Lung (tissue), 11 donors: ENCODE measurements at regions not wholly inside any gene's neighbourhood (a gene's known extent, or its start where the extent isn't known, plus 50 kb on each side); places are given as distances from the start of the nearest gene placed in this dataset.

Experiments used
- ATAC-seq: fragments of 200-7000 bp; cut with Tn5 transposase; one replicate; pipeline ENCODE4 v1.9.1; 2020; ENCODE audit warnings: moderate number of reproducible peaks; ENCODE audit not compliant: insufficient read depth, low FRiP score
- DNase-seq, 3 donors: peaks; one replicate each; pipeline ENCODE4 v3.0.0-alpha.2; 2013 to 2017
- H3K27ac ChIP-seq, 2 donors: one replicate each; pipeline ENCODE4 v1.5.1; 2013; ENCODE audit warnings: mild to moderate bottlenecking in 2 of 2, moderate library complexity in 2 of 2, control low read depth in 1 of 2, inconsistent platforms in 1 of 2, low read depth in 1 of 2, low read length in 1 of 2
- H3K27me3 ChIP-seq, 3 donors: one replicate each; pipeline ENCODE4 v1.5.1; 2013; ENCODE audit warnings: low read length in 2 of 3; ENCODE audit not compliant: control insufficient read depth in 3 of 3, insufficient read depth in 3 of 3
- H3K36me3 ChIP-seq, 4 donors: one replicate each; pipeline ENCODE4 v1.5.1; 2013; ENCODE audit warnings: low read length in 4 of 4, mild to moderate bottlenecking in 1 of 4, moderate library complexity in 1 of 4; ENCODE audit not compliant: control insufficient read depth in 4 of 4, insufficient read depth in 4 of 4
- H3K4me1 ChIP-seq, 5 donors: one replicate each; pipeline ENCODE4 v1.5.1; 2013; ENCODE audit warnings: low read length in 5 of 5, mild to moderate bottlenecking in 2 of 5, moderate library complexity in 1 of 5; ENCODE audit not compliant: control insufficient read depth in 5 of 5, insufficient read depth in 5 of 5
- H3K4me3 ChIP-seq: one replicate; pipeline ENCODE4 v1.5.1; 2013; ENCODE audit warnings: mild to moderate bottlenecking, control low read depth, moderate library complexity
- H3K9ac ChIP-seq, 2 donors: one replicate each; pipeline ENCODE4 v1.5.1; 2013; ENCODE audit warnings: low read length in 2 of 2, control low read depth in 1 of 2; ENCODE audit not compliant: insufficient read depth in 1 of 2
- H3K9me3 ChIP-seq, 4 donors: one replicate each; pipeline ENCODE4 v1.5.1; 2013; ENCODE audit warnings: low read length in 3 of 4, mild to moderate bottlenecking in 1 of 4, moderate library complexity in 1 of 4; ENCODE audit not compliant: control insufficient read depth in 4 of 4, insufficient read depth in 3 of 4
- CTCF ChIP-seq: IDR thresholded peaks from 2 replicates; pipeline ENCODE4 v1.5.1; 2012; ENCODE audit warnings: mild to moderate bottlenecking; ENCODE audit errors: control extremely low read depth, extremely low read depth
- WGBS, 2 donors: extraction: QIAGEN DNeasy Blood & Tissue Kit; methylation state at CpG; one replicate each; pipeline ENCODE4 v1.1.7; 2013; 5-methylcytosine and 5-hydroxymethylcytosine counted together
- donor health status: control.
- donor health status: control.
- donor health status: Bipolar disorder and iron deficiency.
- donor health status: healthy.
- donor health status: DM: yes; HTN: yes; CAD: no.

- no peak for DNase-seq
- Histone ChIP-seq H3K36me3 (no peaks in the 10 kb centered on the region), H3K27me3 (no peaks in the 10 kb centered on the region), H3K9me3 (peaks cover 0 to 2% (median 0%) of the 10 kb centered on the region in 4 donors), H3K4me3 (no peak overlapping the region), H3K9ac (no peak overlapping the region), H3K4me1 (peaks cover 0 to 10% (median 5%) of the 10 kb centered on the region in 5 donors), H3K27ac (no peak overlapping the region)
- 94 to 95% methylated on average over 8 of the region's 8 CpGs for WGBS, 2 donors
- no peak for ATAC-seq
- no peak for TF ChIP-seq CTCF
These were observed 55.8 kb upstream of the TCF20 start for GRCh38 chr22:42326301-42326700.

- no peak overlapping the region for H3K9ac ChIP-seq
These were observed 54.7 kb upstream of the TCF20 start for GRCh38 chr22:42324990-42325710.

GRCh38 chr22:42324566-42324965 lies 54.1 kb upstream of the TCF20 start:
- Histone ChIP-seq H3K27ac (no peak overlapping the region), H3K27me3 (no peaks in the 10 kb centered on the region), H3K9ac (no peak overlapping the region), H3K9me3 (peaks cover 0 to 3% (median 0%) of the 10 kb centered on the region in 4 donors), H3K36me3 (no peaks in the 10 kb centered on the region), H3K4me1 (peaks cover 0 to 23% (median 9%) of the 10 kb centered on the region in 5 donors), H3K4me3 (no peak overlapping the region)
- WGBS, 2 donors, result 66 to 73% methylated on average over 5 of the region's 5 CpGs
- DNase-seq (no peak), ATAC-seq (no peak)
- no peak for TF ChIP-seq CTCF

More at GRCh38 chr22:42324990-42325710, 54.7 kb upstream of the TCF20 start:
- no peak overlapping the region for H3K27ac ChIP-seq
- ATAC-seq (no peak), DNase-seq (no peak)
- peaks cover 0 to 22% (median 8%) of the 10 kb centered on the region in 5 donors for H3K4me1 ChIP-seq
- no peaks in the 10 kb centered on the region for H3K27me3 ChIP-seq
- no peak for TF ChIP-seq CTCF
- H3K36me3 ChIP-seq, result no peaks in the 10 kb centered on the region
- peaks cover 0 to 3% (median 0%) of the 10 kb centered on the region in 4 donors for H3K9me3 ChIP-seq
- WGBS, 2 donors, result 22 to 32% methylated on average over 17 of the region's 17 CpGs
- H3K4me3 ChIP-seq, result no peak overlapping the region
